B cell (primary cell): ENCODE measurements at regions not wholly inside any gene's neighbourhood (a gene's known extent, or its start where the extent isn't known, plus 50 kb on each side); places are given as distances from the start of the nearest gene placed in this dataset.

Experiments used
- ATAC-seq: fragments of 200-7000 bp; cut with Tn5 transposase; one replicate; pipeline ENCODE4 v1.10.0; 2021; ENCODE audit warnings: low read depth, mild to moderate bottlenecking, moderate number of reproducible peaks, moderate library complexity
- CTCF ChIA-PET: fragments of 350-600 bp; sonication (Branson Sonifier 250); formaldehyde crosslinking; loops from one replicate; lab custom pipeline; 2021; ENCODE audit warnings: antibody characterized with exemption, inconsistent platforms; lab: Charles Lee
- POLR2A ChIA-PET: fragments of 350-600 bp; sonication (Branson Sonifier 250); formaldehyde crosslinking; loops from one replicate; lab custom pipeline; 2021; ENCODE audit warnings: antibody characterized with exemption; lab: Charles Lee
- DNase-seq: peaks from one replicate; pipeline ENCODE4 v3.0.0; 2013
- H2AFZ ChIP-seq: 2 replicates; pipeline ENCODE4 v1.6.1; 2012; ENCODE audit warnings: mild to moderate bottlenecking, low read depth, low read length; ENCODE audit not compliant: insufficient read depth, poor library complexity, severe bottlenecking
- H3K27ac ChIP-seq, 2 donors: 1 replicate in 1 of 2; 2 replicates in 1 of 2; pipeline ENCODE4 v1.5.1; 2012 to 2013; ENCODE audit warnings: low read length in 2 of 2, mild to moderate bottlenecking in 2 of 2, moderate library complexity in 1 of 2
- H3K27me3 ChIP-seq, 4 experiments: fragments of 200-600 bp in 1 of 4; sonication (generic) in 1 of 4; replicated peaks in 1 of 4; 1 replicate in 2 of 4; 2 replicates in 2 of 4; pipeline versions ENCODE4 v1.6.1 to v1.7.0; 2013 to 2016; ENCODE audit warnings: low read length in 3 of 4, mild to moderate bottlenecking in 2 of 4, mixed read lengths in 1 of 4, moderate library complexity in 1 of 4; ENCODE audit not compliant: insufficient read depth in 4 of 4, control insufficient read depth in 3 of 4; ENCODE audit errors: control extremely low read depth in 1 of 4
- H3K36me3 ChIP-seq, 2 experiments: replicated peaks in 1 of 2; 1 replicate in 1 of 2; 2 replicates in 1 of 2; pipeline versions ENCODE4 v1.6.1 to v1.7.1; 2013; ENCODE audit warnings: low read length in 1 of 2; ENCODE audit not compliant: insufficient read depth in 2 of 2, control insufficient read depth in 1 of 2; ENCODE audit errors: control extremely low read depth in 1 of 2, extremely low read depth in 1 of 2
- H3K4me1 ChIP-seq, 2 donors: fragments of 200-600 bp in 1 of 2; sonication (generic) in 1 of 2; 1 replicate in 1 of 2; 2 replicates in 1 of 2; pipeline versions ENCODE4 v1.5.1 to v1.6.1; 2013 to 2017; ENCODE audit warnings: low read length in 2 of 2; ENCODE audit not compliant: control insufficient read depth in 2 of 2, insufficient read depth in 2 of 2
- H3K4me2 ChIP-seq: replicated peaks from 2 replicates; pipeline ENCODE3; 2012; ENCODE audit warnings: mild to moderate bottlenecking, low read depth, low read length; ENCODE audit not compliant: poor library complexity, severe bottlenecking
- H3K4me3 ChIP-seq, 5 experiments: fragments of 200-600 bp in 1 of 5; sonication (generic) in 1 of 5; 1 replicate in 3 of 5; 2 replicates in 2 of 5; pipeline versions ENCODE4 v1.5.1 to v1.7.0; 2011 to 2016; ENCODE audit warnings: low read length in 4 of 5, mild to moderate bottlenecking in 4 of 5, low read depth in 2 of 5, control low read depth in 1 of 5, moderate library complexity in 1 of 5; ENCODE audit not compliant: insufficient read depth in 1 of 5; ENCODE audit errors: control extremely low read depth in 1 of 5, extremely low read depth in 1 of 5
- H3K79me2 ChIP-seq: fragments of 200-600 bp; sonication (generic); one replicate; pipeline ENCODE4 v1.6.0; 2016; ENCODE audit warnings: low read length; ENCODE audit not compliant: control insufficient read depth, insufficient read depth
- H3K9ac ChIP-seq: fragments of 200-600 bp; sonication (generic); 2 replicates; pipeline ENCODE4 v1.6.1; 2017; ENCODE audit warnings: mild to moderate bottlenecking, low read length, moderate library complexity
- H3K9me3 ChIP-seq, 3 donors: one replicate each; pipeline versions ENCODE4 v1.6.1 to v1.7.1; 2013; ENCODE audit warnings: low read length in 2 of 3; ENCODE audit not compliant: control insufficient read depth in 2 of 3, insufficient read depth in 1 of 3; ENCODE audit errors: control extremely low read depth in 1 of 3
- H4K20me1 ChIP-seq: 2 replicates; pipeline ENCODE4 v1.6.0; 2012; ENCODE audit warnings: mild to moderate bottlenecking, low read length; ENCODE audit not compliant: insufficient read depth, control insufficient read depth, poor library complexity, severe bottlenecking
- H3K27ac Mint-ChIP-seq: one replicate; pipeline ENCODE4 v1.8.0; 2021; ENCODE audit warnings: mixed read lengths
- H3K27me3 Mint-ChIP-seq: one replicate; pipeline ENCODE4 v1.8.0; 2021; ENCODE audit warnings: mixed read lengths
- H3K4me1 Mint-ChIP-seq: one replicate; pipeline ENCODE4 v1.8.0; 2021; ENCODE audit warnings: mixed read lengths
- H3K4me3 Mint-ChIP-seq: one replicate; pipeline ENCODE4 v1.8.0; 2021; ENCODE audit warnings: mixed read lengths
- H3K9me3 Mint-ChIP-seq: one replicate; pipeline ENCODE4 v1.8.0; 2022; ENCODE audit warnings: mixed read lengths; ENCODE audit not compliant: insufficient read depth
- CTCF ChIP-seq: fragments of 200-600 bp; IDR thresholded peaks from one replicate; pipeline ENCODE4 v1.8.0; 2022; ENCODE audit warnings: antibody characterized with exemption, mild to moderate bottlenecking
- EZH2 ChIP-seq: IDR thresholded peaks from 2 replicates; pipeline ENCODE4 v1.6.1; 2012; ENCODE audit warnings: borderline replicate concordance, low read depth, mild to moderate bottlenecking, moderate library complexity, low read length; ENCODE audit not compliant: insufficient read depth, poor library complexity, severe bottlenecking
- WGBS: methylation state at CpG from one replicate; pipeline ENCODE4 v1.1.5; 2013; ENCODE audit warnings: missing lambda C conversion rate; ENCODE audit not compliant: insufficient coverage; 5-methylcytosine and 5-hydroxymethylcytosine counted together
- intact Hi-C: fragments of 100-400 bp; cut with micrococcal nuclease; formaldehyde crosslinking; loops from one replicate; pipeline ENCODE4 v1.10.0; 2022

GRCh38 chr16:85279825-85280545 lies 167.7 kb upstream of the CIBAR2 start:
- ChIA-PET CTCF (interaction anchor here (1.7 kb wide), 1 partner anchor 27 kb away, joined by 4 read pairs; no protein-coding TSS in a partner anchor), POLR2A (no interaction called here)
- H3K4me1 Mint-ChIP-seq, result no peaks in the 10 kb centered on the region
- H3K4me3 ChIP-seq, result no peak overlapping the region
- no peaks in the 10 kb centered on the region for H3K9me3 Mint-ChIP-seq
- H3K36me3 ChIP-seq, result no peaks in the 10 kb centered on the region
- no peak overlapping the region for H3K9ac ChIP-seq
- no peak overlapping the region for H3K4me2 ChIP-seq
- TF ChIP-seq EZH2, result no peak
- TF ChIP-seq CTCF, result no peak
- no peak overlapping the region for H3K27ac Mint-ChIP-seq
- peaks cover 0 to 3% (median 0%) of the 10 kb centered on the region in 4 experiments for H3K27me3 ChIP-seq
- H3K27ac ChIP-seq, result no peak overlapping the region
- H3K27me3 Mint-ChIP-seq, result peaks cover 3% of the 10 kb centered on the region
- no peaks in the 10 kb centered on the region for H3K9me3 ChIP-seq
- H2AFZ ChIP-seq, result no peak overlapping the region
- H4K20me1 ChIP-seq, result no peaks in the 10 kb centered on the region
- ATAC-seq, result no peak
- intact Hi-C loops, result no loop called here
- H3K79me2 ChIP-seq, result no peaks in the 10 kb centered on the region
- DNase-seq, result no peak
- WGBS, result 94% methylated on average over 16 of the region's 21 CpGs
- no peak overlapping the region for H3K4me3 Mint-ChIP-seq
- H3K4me1 ChIP-seq, result no peaks in the 10 kb centered on the region

- Histone ChIP-seq H3K4me3 (no peak overlapping the region), H2AFZ (no peak overlapping the region), H3K27ac (no peak overlapping the region), H3K79me2 (no peaks in the 10 kb centered on the region), H3K9me3 (no peaks in the 10 kb centered on the region), H3K27me3 (no peaks in the 10 kb centered on the region), H3K36me3 (no peaks in the 10 kb centered on the region), H3K4me2 (no peak overlapping the region), H3K4me1 (no peaks in the 10 kb centered on the region), H4K20me1 (no peaks in the 10 kb centered on the region), H3K9ac (no peak overlapping the region)
- no peak for DNase-seq
- ATAC-seq, result no peak
- CTCF ChIA-PET, result interaction anchor here (1.0 kb wide), 1 partner anchor 28 kb away, joined by 3 read pairs; no protein-coding TSS in a partner anchor
- POLR2A ChIA-PET, result no interaction called here
- TF ChIP-seq EZH2, result no peak
- H3K4me1 Mint-ChIP-seq, result no peaks in the 10 kb centered on the region
- no peak overlapping the region for H3K27ac Mint-ChIP-seq
- H3K4me3 Mint-ChIP-seq, result no peak overlapping the region
- intact Hi-C loops, result no loop called here
- WGBS, result 90% methylated on average over 3 of the region's 9 CpGs
- H3K27me3 Mint-ChIP-seq, result peaks cover 5% of the 10 kb centered on the region
- no peaks in the 10 kb centered on the region for H3K9me3 Mint-ChIP-seq
Observed at GRCh38 chr16:85281181-85281580, 168.9 kb upstream of the CIBAR2 start.
